ENCODE measurements at regions not wholly inside any gene's neighbourhood (a gene's known extent, or its start where the extent isn't known, plus 50 kb on each side); places are given as distances from the start of the nearest gene placed in this dataset.

DNA sequence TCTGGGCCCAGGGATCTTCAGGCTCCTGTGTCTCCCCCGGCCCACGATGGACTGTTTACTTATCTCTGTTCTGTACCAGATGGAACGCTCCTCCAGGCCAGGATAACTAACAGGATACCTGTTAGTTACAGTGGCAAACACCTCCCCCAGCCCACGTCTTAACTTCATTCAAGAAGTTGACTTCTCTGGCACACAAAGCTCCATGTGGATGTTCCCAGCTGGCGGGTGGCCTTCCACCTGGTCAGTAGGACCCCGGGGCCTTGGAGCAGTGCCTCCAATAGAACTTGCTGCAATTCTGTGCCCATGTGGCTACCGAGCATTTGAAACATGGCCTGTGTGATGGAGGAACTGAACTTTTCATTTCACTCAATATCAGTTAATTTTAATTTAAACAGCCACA, 165.1 kb upstream of the GLI2 start:
- TF ChIP-seq, protein P1, sequence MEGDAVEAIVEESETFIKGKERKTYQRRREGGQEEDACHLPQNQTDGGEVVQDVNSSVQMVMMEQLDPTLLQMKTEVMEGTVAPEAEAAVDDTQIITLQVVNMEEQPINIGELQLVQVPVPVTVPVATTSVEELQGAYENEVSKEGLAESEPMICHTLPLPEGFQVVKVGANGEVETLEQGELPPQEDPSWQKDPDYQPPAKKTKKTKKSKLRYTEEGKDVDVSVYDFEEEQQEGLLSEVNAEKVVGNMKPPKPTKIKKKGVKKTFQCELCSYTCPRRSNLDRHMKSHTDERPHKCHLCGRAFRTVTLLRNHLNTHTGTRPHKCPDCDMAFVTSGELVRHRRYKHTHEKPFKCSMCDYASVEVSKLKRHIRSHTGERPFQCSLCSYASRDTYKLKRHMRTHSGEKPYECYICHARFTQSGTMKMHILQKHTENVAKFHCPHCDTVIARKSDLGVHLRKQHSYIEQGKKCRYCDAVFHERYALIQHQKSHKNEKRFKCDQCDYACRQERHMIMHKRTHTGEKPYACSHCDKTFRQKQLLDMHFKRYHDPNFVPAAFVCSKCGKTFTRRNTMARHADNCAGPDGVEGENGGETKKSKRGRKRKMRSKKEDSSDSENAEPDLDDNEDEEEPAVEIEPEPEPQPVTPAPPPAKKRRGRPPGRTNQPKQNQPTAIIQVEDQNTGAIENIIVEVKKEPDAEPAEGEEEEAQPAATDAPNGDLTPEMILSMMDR (IDR thresholded peaks at IDR 0.05; ENCODE audit: borderline replicate concordance, extremely low read depth, low read length, poor library complexity, severe bottlenecking) = no peak
- no peak for TF ChIP-seq EZH2 (IDR thresholded peaks at IDR 0.05; ENCODE audit: borderline replicate concordance, low read depth, low read length, severe bottlenecking)
